Skeletal muscle tissue (tissue), 3 donors: ENCODE measurements at regions not wholly inside any gene's neighbourhood (a gene's known extent, or its start where the extent isn't known, plus 50 kb on each side); places are given as distances from the start of the nearest gene placed in this dataset.
"Not testable (repeated sequence)": the region's sequence is repeated elsewhere in the genome, so short reads cannot be mapped to it uniquely, and the experiment has no call there.

Experiments
- H3K27ac ChIP-seq: one replicate; pipeline ENCODE4 v1.7.0; 2013; ENCODE audit warnings: mild to moderate bottlenecking, low read depth, low read length, inconsistent platforms
- H3K27me3 ChIP-seq, 3 donors: one replicate each; pipeline ENCODE4 v1.7.0; 2013; ENCODE audit warnings: low read length in 3 of 3; ENCODE audit not compliant: control insufficient read depth in 3 of 3, insufficient read depth in 3 of 3
- H3K36me3 ChIP-seq, 3 donors: one replicate each; pipeline ENCODE4 v1.7.0; 2013; ENCODE audit warnings: low read length in 3 of 3; ENCODE audit not compliant: control insufficient read depth in 3 of 3, insufficient read depth in 3 of 3
- H3K4me1 ChIP-seq, 3 donors: one replicate each; pipeline ENCODE4 v1.7.0; 2013; ENCODE audit warnings: low read length in 3 of 3, mild to moderate bottlenecking in 3 of 3; ENCODE audit not compliant: control insufficient read depth in 3 of 3, insufficient read depth in 3 of 3
- H3K4me3 ChIP-seq, 3 donors: one replicate each; pipeline ENCODE4 v1.7.0; 2013; ENCODE audit warnings: low read length in 3 of 3
- H3K9ac ChIP-seq, 3 donors: one replicate each; pipeline ENCODE4 v1.7.0; 2013; ENCODE audit warnings: low read length in 3 of 3, mild to moderate bottlenecking in 3 of 3, moderate library complexity in 2 of 3, low read depth in 1 of 3
- H3K9me3 ChIP-seq, 3 donors: one replicate each; pipeline ENCODE4 v1.7.0; 2013; ENCODE audit warnings: low read length in 3 of 3; ENCODE audit not compliant: control insufficient read depth in 3 of 3
- donor health status: Osteomylitis.

- H3K27ac ChIP-seq, result no peak overlapping the region
- no peak overlapping the region for H3K9ac ChIP-seq
- no peaks in the 10 kb centered on the region for H3K36me3 ChIP-seq
- no peak overlapping the region for H3K4me3 ChIP-seq
- H3K4me1 ChIP-seq, result no peaks in the 10 kb centered on the region
- no peaks in the 10 kb centered on the region for H3K9me3 ChIP-seq
- no peaks in the 10 kb centered on the region for H3K27me3 ChIP-seq
Observed at GRCh38 chr2:66164470-66164869, 270.5 kb upstream of the MEIS1 start.

- Histone ChIP-seq H3K4me3 (no peak overlapping the region), H3K36me3 (no peaks in the 10 kb centered on the region), H3K9me3 (peaks cover 0 to 11% (median 4%) of the 10 kb centered on the region in 3 donors), H3K27me3 (no peaks in the 10 kb centered on the region), H3K4me1 (no peaks in the 10 kb centered on the region), H3K9ac (no peak overlapping the region), H3K27ac (no peak overlapping the region)
Observed at GRCh38 chr2:66156171-66156570, 278.8 kb upstream of the MEIS1 start.

GRCh38 chr2:66153941-66154340, 281.0 kb upstream of the MEIS1 start:
- no peaks in the 10 kb centered on the region for H3K4me1 ChIP-seq
- no peaks in the 10 kb centered on the region for H3K36me3 ChIP-seq
- peaks cover 0 to 11% (median 4%) of the 10 kb centered on the region in 3 donors for H3K9me3 ChIP-seq
- no peak overlapping the region for H3K4me3 ChIP-seq
- no peak overlapping the region for H3K9ac ChIP-seq
- H3K27ac ChIP-seq, result no peak overlapping the region
- H3K27me3 ChIP-seq, result no peaks in the 10 kb centered on the region

GRCh38 chr2:66145490-66145889, 289.4 kb upstream of the MEIS1 start:
- Histone ChIP-seq H3K9ac (no peak overlapping the region), H3K4me3 (no peak overlapping the region), H3K27me3 (no peaks in the 10 kb centered on the region), H3K36me3 (no peaks in the 10 kb centered on the region), H3K4me1 (no peaks in the 10 kb centered on the region), H3K27ac (no peak overlapping the region), H3K9me3 (no peaks in the 10 kb centered on the region)

GRCh38 chr2:66144324-66144723, 290.6 kb upstream of the MEIS1 start:
- H3K4me1 ChIP-seq, H3K27me3 ChIP-seq, H3K36me3 ChIP-seq, H3K9me3 ChIP-seq, H3K27ac ChIP-seq, H3K9ac ChIP-seq, H3K4me3 ChIP-seq: not testable (repeated sequence)

GRCh38 chr2:66137606-66138130, 297.3 kb upstream of the MEIS1 start:
- Histone ChIP-seq H3K9ac (no peak overlapping the region), H3K27ac (no peak overlapping the region), H3K36me3 (no peaks in the 10 kb centered on the region), H3K27me3 (no peaks in the 10 kb centered on the region), H3K4me3 (no peak overlapping the region), H3K4me1 (no peaks in the 10 kb centered on the region), H3K9me3 (no peaks in the 10 kb centered on the region)

GRCh38 chr2:66134138-66134701, 300.7 kb upstream of the MEIS1 start:
- no peaks in the 10 kb centered on the region for H3K27me3 ChIP-seq
- H3K4me3 ChIP-seq, result no peak overlapping the region
- no peaks in the 10 kb centered on the region for H3K36me3 ChIP-seq
- H3K9ac ChIP-seq, result no peak overlapping the region
- H3K4me1 ChIP-seq, result no peaks in the 10 kb centered on the region
- no peak overlapping the region for H3K27ac ChIP-seq
- H3K9me3 ChIP-seq, result no peaks in the 10 kb centered on the region

- Histone ChIP-seq H3K9me3 (no peaks in the 10 kb centered on the region), H3K9ac (no peak overlapping the region), H3K36me3 (no peaks in the 10 kb centered on the region), H3K4me1 (peaks cover 0 to 2% (median 0%) of the 10 kb centered on the region in 3 donors), H3K4me3 (no peak overlapping the region), H3K27ac (no peak overlapping the region), H3K27me3 (no peaks in the 10 kb centered on the region)
Observed at GRCh38 chr2:66127656-66128055, 307.3 kb upstream of the MEIS1 start.

GRCh38 chr2:66127061-66127460, 307.9 kb upstream of the MEIS1 start:
- no peak overlapping the region for H3K27ac ChIP-seq
- H3K36me3 ChIP-seq, result no peaks in the 10 kb centered on the region
- no peaks in the 10 kb centered on the region for H3K27me3 ChIP-seq
- H3K9me3 ChIP-seq, result no peaks in the 10 kb centered on the region
- H3K4me1 ChIP-seq, result peaks cover 0 to 2% (median 0%) of the 10 kb centered on the region in 3 donors
- no peak overlapping the region for H3K4me3 ChIP-seq
- H3K9ac ChIP-seq, result no peak overlapping the region

GRCh38 chr2:66125951-66126350, 309.0 kb upstream of the MEIS1 start:
- Histone ChIP-seq H3K4me1 (peaks cover 0 to 2% (median 0%) of the 10 kb centered on the region in 3 donors), H3K4me3 (no peak overlapping the region), H3K27me3 (no peaks in the 10 kb centered on the region), H3K27ac (no peak overlapping the region), H3K9ac (no peak overlapping the region), H3K36me3 (no peaks in the 10 kb centered on the region), H3K9me3 (no peaks in the 10 kb centered on the region)
